ENCODE measurements at regions not wholly inside any gene's neighbourhood (a gene's known extent, or its start where the extent isn't known, plus 50 kb on each side); places are given as distances from the start of the nearest gene placed in this dataset.

DNA sequence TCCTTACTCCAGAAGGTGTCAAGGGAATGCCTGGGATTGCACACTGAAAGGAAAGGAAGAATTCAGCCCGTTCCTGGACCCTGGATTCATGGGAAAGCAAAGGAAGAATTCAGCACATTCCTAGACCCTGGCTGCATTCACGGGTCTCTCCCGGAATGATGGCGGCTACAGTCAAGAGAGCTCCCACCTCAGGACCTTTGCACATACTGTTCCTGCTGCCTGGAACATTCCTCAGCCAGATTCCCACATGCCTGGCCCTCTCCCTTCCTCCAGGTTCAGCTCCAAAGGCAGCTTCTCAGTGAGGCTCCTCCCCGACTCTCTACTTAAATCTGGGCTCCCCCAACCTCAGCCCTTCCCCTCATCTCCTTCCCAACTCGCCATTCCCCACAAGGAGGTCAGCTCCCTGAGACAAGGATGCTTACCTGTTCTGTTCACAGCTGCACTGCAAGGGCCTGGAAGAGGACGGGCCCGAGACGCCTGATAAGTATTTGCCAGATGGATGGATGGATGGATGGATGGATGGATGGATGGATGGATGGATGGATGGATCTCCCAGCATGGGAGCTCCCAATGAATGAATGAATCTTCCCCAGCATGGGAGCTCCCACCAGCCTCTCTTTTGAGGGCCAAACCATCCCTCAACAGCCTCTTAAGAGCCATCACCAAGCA is 77.4 kb downstream of the NCOR2 start:
- no peak for DNase-seq (ENCODE audit: low read depth, low spot score)

DNA sequence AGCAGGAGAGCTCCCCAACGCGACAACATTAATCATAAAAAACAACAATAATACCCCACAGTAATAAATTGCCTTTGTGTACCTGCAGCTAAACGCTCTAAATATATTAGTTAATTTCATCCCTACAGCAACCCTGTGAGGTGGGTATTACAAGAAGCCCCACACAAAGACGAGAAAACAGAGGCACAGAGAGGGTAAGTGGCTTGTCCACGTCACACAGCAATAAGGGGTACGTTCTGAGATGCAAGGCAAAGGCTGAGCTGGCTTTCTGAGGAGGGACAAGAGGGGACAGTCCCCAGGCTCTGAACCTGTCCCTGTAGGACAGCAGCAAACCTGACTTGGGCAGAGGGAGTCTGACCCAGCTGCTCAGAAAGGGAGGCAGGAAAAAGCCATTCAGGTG is 78.2 kb downstream of the NCOR2 start:
- no peak for DNase-seq (ENCODE audit: low read depth, low spot score)

DNA sequence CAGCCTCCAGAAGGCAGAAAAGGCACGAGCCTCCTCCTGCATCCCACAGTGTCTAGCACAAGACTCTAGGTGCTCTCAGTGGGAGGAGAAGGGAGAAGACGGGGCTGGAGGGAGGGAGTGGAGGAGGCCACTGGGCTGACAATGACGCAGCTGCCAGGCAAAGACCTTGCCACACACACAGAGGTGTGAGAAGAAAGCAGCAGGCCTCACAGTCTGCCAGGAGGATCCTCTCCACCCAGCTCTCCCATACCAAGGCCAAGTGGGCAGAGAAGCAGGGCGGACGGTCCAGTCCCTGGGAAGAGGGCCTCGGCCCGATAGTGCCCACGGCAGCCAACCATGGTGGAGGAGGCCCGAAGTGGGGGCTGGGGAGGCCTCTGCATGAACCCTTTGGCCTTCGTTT is 78.9 kb downstream of the NCOR2 start:
- DNase-seq (ENCODE audit: low read depth, low spot score): no peak

DNA sequence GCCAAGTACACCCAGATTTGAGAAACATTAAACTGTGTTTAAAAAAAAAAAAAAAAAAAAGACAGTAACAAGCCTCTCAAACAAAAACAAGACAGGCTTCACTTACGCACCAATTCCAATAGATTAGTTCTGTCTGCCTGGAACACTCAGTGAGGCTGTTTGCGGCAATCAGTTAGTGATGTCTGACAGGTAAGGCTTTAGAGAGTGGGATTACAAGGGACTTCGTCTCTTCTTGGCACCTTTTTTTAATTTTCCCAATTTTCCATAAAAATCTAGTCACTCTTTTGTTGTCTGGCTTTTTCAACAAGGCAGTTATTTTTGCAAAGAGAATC is 79.6 kb downstream of the NCOR2 start:
- no peak for DNase-seq (ENCODE audit: low read depth, low spot score)

DNA sequence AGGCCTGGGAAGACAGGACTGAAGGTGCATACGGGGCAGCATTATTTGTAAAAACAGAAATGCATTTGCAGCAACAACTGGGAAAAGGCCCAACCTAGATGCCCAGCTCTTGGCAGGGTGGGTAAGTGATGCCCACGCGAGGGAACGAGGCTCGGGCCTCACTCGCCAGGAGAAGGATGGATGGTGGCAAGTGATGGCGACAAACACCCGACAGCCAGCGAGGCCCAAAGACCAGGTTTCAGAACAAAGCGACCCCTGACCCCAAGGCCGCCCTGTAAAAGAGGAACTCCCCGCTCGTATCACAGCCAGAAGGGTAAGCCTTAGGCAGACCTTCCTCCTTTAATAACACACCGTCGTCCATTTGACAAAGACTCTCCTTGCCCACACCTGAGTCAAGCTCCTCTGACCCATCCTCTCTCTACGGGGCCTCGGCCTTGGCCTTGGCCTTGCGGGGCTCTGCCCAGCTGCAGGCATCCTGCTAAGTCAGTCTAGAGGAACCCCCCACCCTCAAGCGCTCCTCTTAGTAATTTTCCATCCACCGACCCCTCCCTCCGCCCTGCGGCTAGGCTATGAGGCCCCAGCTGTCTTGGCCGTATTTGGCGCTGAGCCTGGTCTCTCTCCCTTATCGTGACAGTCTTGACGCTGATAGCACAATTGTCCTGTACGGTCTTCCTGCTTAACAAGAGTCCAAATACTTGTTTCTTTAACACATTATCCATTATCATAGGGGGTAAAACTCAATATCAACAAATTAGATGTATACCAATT is 80.2 kb downstream of the NCOR2 start:
- no peak for DNase-seq (ENCODE audit: low read depth, low spot score)

DNA sequence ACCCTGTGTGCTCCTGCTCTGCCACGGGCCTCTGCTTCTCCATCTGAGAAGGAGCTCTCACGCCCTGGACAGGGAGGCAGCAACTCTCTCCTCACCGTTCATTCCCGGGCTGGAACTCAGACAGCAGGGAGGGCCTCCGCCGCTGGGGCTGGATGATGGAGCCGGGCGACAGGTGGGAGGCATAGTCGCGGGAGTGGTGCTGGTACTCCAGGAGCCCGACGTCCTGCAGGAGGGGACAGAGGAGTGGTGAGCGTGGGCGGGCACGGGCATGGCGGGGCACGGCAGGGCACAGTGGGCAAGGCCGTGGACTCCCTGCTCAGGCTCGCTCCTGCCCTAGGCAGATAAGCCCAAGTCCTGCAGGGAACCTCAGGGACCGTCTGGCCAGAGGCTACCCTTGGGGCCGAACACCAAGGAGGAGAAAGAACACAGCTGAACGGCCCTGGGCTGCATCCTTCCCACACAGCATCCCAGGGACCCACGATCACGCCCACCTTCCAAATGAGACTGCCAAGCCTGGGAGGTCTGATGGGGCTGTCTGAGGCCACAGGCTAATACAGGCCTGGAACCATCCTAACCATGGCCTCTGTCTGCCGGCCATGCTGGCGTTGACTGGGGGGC is 81.0 kb downstream of the NCOR2 start:
- DNase-seq (ENCODE audit: low read depth, low spot score): no peak

DNA sequence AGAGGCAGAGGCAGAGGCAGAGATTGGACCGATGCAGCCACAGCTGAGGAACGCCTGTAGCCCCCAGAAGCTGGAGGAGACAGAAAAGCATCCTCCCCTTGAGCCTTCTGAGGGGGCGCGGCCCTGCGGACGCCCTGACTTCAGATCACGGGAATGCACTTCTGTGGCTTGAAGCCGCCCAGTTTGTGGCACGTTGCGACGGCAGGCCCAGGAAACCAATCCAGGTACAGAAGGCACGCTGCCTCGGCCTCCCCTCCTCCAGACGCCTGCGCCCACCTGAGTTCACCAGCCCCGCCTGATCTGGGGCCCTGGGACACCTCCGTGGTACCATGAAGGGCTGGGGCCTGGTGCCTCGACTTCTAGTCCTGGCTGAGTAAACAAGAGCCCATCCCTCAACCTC is 82.0 kb downstream of the NCOR2 start:
- no peak for DNase-seq (ENCODE audit: low read depth, low spot score)

DNA sequence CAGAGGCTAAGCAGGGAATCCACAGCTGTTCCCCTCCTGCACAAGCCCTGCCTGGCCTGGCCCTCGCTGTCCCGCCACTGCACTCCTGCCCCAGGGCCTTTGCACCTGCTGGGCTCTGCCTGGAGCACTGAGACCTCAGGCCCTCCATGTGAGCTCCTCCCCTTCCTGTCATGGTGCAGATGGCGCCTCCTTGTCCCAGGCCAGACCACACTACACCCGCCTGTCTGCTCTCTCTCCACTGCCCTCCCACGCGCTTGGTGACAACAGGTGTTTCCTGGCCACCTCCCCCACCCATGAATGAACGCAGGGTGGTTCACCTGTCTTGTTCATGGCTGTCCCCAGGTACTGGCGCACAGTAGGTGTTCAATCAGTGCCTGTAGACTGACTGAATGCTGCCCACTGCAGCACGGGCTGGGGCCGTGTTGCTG is 82.9 kb downstream of the NCOR2 start:
- no peak for DNase-seq (ENCODE audit: low read depth, low spot score)

DNA sequence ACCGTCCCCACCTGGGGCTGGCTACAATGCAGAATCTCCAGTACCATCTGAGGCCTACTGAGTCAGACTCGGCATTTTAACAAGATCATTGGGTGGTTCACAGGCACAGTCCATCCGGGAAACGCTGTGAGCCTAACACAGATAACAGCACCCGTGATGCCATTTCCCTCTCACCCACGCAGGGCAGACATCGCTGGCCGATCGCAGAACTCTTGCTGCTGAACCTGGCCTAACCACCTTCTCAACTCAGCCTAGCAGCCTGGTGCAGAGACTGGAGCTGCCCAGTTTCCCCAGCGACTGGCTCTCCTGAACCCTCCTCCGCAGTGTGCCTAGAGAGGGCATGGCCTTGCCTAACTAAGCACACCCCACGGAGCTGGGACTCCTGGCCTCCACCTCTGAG is 83.3 kb downstream of the NCOR2 start:
- no peak for DNase-seq (ENCODE audit: low read depth, low spot score)

DNA sequence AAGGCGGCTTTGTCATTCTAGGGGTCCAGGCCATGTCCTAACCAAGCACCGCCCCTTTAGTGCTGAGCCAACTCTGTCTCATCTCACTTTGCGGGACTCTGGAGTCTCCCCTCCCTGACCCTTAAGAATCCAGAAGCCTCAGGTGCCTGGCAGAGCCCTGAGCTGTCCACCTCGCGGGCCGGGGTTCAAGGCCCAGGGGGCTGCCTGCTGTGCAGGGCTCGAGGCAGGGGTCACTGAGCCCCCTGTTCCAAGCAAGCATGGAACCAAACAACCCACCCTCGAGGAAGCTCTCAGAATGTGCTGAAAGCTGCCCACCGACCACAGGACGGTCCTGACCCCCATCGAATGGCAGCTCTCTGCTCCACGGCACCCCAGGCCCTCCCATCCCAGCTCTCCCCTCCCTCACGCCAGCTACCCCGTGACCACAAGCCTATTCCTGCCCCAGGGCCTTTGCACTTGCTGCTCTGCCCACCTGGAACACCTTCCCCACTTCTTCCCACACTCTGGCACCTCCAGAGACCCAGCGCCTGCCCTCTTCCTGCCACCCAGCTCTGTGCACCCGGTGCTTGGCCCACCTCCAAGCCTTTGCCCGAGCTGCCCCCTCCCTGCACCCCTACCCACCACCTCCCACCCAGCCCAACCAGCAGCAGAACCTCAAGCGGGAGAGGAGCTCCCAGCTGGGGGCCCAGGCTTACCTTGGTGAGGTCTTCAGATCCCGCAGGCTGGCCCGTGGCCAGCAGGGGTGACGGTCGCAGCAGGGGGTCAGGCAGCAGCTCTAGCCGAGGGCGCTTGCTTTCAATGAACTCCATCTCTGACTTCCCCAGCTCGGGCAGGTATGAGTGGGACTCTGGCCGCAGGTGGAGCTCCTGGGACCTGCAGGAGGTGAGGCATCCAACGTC is 84.3 kb downstream of the NCOR2 start:
- no peak for DNase-seq (ENCODE audit: low read depth, low spot score)

DNA sequence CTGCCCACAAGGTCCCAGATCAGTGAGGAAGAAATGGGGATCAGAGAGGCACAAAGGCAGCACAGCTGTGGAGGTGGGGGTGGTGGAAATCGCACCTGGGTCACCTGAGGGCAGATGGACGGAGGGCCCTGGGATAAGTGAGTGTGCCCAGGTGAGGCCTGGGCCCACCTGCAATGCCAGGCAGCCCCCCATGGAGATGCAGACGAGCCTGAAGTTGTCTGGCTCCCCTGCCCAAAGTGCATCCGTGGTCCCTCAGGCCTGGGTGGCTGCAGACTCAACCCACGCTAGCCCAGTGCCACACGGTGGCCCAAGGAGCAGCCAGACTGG is 84.9 kb downstream of the NCOR2 start:
- no peak for DNase-seq (ENCODE audit: low read depth, low spot score)

DNA sequence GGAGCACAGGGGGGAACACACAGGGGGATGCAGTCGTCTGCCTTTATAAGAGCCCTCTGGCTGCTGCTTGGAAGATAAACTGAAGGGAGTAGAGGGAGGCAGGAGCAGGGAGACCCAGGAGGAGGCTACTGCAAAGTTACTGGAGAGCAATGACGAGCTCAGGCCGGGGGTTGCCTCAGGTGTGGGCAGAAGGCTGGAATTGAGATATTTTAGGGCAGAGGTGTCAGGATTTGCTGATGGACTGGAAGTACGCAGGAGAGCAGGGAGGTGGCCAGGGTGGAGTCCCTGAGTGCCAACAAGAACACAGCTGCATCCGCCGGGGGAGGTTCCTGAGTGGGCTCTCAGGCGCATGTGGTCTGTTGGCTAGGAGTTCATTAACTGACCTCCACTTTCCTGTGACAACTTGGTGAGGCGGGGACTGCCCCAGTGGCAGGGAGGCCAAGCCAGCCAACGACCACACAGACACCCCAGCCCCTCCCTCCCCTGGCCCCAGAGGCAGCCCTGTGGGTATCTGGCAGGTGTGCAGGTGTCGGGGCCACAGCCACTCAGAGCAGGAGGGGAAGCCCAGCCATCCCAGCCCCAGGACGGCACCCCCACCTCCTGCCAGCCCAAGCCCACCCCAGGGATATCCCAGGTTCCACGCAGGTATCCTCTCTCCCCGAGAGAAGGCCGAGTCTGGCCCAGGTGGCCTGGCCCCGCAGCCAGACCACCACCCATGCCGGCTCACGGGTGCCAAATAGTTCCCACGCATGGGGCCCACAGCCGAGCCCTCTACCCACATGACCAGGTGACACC is 85.4 kb downstream of the NCOR2 start:
- DNase-seq (ENCODE audit: low read depth, low spot score): no peak

DNA sequence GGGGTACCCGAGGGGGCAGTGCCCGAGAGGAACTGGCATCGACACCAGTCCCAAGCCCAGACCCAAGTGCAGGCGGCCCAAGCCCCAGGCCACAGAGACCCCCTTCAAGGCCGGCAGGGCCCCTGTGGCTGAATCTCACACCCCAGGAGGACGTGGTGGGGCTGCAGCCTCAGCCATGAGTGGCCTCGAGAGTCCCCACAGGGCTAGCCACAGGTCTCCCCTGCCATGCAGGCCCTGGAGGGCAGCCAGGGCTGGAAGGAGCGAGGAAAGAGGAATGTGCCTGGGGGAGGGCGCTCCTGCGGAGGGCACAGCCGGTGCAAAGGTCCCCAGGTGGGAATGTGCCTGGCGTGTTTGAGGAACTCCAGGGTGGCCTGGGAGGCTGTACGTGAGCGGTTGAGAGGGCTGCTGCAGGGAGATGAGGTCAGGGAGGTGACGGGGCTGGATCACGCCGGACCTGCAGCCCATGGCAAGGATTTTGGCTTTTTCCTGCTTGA is 86.1 kb downstream of the NCOR2 start:
- no peak for DNase-seq (ENCODE audit: low read depth, low spot score)

DNA sequence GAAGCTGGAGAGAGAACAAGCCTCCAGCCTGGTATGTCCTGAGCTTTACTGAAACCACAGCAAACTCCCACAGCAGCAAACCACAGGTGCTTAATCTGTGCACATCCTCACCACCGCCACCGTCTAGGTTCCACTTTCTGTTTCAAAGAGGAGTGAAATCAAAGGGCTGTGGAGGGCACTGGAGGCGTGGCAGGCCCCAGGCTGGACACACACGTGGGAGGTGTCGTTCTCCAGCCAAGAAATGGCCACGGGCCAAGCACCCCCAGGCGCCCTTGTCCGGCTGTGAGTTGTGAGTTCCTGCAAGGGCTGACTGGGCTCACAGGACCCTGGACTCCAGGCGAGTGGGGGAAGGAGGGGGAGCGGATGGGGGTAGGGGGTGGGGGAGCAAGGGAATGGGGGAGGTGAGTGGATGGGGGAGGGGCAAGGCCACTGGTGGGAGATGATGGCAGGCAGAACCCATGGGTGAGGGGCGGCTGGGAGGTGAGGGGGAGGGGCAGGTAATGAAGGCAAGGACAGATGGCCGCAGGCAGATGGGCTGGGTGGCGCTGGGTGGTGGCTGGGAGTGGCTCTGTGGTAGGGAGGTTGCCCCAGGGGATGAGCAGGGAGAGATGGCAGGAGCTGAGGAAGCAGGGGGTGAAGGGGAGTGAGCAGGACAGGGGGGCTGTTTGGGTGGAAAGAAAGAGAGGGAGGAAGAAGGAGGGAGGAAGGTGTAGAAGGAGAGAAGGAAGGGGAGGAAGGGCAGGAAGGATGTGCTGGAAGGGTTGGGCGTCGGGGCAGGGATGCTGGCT is 86.7 kb downstream of the NCOR2 start:
- no peak for DNase-seq (ENCODE audit: low read depth, low spot score)

DNA sequence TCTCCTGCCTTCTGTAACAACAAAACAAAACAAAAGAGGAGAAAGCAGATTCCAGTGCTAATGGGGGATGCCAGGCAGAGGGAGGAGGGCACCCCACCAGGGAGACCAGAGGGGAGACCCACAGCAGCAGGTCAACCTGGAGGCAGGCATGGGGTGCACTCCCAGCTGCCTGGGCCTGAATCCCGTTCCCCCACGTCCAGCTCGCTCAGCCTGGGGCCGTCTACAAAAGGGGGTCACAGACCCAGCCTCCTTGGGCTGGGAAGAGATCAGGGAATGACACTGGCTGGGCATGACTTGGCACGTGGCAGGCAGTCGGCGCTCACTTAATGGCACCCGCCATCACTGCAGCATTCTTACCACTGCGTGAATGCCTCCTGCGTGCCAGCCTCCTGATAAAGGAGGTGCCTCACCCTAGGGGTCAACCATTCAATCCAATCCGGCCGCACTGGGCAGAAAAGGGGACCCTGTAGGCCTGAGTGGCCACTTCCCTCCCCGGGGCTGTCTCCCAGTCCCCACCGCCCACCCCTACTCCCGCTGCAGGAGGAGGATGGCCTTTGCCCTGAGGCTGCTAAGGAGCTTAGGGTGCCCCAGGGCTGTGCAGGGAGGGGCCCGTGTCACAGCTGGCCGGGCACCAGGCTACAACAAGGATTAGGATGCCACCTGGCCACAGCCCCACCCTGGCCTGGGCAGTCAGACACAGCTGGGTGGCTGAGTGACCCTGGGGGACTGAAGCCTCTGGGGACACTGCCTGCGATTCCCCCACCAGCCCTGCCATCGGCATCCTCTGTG is 87.5 kb downstream of the NCOR2 start:
- no peak for DNase-seq (ENCODE audit: low read depth, low spot score)

DNA sequence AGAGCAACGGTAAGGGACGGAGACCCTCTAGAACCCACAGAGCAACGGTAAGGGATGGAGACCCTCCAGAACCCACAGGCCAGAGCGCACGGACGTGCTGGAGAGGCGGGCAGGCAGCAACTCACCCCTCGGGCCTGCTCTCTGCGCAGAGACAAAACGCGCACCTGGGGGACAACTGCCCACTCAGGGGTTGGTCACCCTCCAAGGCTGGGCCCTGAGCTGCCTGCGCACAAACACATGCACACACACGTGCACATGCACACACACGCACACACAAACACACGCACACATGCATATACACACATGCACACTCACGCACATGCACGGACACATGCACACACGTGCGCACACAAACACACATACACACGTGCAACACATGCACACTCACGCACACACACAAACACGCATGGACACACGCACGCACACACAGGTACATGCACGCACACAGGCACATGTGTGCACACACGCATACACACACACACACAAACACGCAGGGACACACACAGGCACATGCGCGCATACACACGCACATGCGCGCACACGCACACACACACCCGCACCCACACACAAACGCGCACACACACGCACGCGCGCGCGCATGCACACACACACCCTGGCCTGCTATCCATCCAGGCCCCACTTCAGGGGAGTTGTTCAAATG is 88.3 kb downstream of the NCOR2 start:
- DNase-seq (ENCODE audit: low read depth, low spot score): no peak

DNA sequence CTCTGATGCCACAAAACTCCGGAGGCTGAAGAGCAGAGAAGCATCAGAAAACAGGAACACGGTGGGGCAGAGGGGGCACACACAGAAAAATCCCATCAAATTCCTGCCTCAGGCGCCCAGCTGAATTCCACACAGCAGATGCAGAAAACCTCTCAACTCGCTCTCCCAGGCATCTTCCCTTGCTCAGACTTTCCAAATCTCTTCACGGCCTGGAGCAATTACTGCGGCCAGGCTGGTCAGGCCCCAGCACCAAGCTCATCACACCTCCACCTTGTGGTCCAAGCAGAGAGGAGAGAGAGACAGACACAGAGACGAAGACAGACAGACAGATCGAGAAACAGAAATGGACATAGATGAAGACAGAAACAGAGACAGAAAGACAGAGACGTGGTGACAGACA is 89.0 kb downstream of the NCOR2 start:
- DNase-seq (ENCODE audit: low read depth, low spot score): no peak

DNA sequence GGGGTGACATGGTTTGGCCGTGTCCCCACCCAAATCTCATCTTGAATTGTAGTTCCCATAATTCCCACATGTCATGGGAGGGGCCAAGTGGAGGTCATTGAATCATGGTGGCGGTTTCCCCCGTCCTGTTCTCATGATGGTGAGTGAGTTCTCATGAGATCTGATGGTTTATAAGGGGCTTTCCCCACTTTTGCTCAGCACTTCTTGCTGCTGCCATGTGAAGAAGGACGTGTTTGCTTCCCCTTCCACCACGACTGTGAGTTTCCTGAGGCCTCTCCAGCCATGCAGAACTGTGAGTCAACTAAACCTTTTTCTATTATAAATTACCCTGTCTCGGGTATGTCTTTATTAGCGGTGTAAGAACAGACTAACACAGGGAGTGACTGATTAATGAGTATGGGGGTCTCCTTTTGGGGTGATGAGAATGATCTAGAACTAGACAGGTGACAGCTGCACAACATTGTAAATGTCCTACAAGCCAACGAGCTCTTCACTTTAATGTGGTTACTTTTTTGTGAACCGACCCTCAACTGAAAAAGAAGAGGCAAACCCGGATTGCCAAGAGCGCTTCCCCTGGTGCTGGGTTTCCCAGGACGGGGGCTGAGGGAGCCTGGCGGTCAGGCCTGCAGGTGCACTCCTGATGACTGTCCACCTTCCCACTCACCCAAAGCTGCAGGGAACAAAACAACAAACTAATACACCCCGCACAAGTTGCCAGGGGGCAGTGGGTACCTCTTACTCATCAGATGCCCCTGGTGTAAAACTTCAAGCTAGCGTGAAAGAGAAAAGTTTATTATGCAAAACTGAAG is 90.1 kb downstream of the NCOR2 start:
- DNase-seq (ENCODE audit: low read depth, low spot score): no peak

All from iPS DF 19.7 (cell line).